DMS79 (cell line): ENCODE measurements at regions not wholly inside any gene's neighbourhood (a gene's known extent, or its start where the extent isn't known, plus 50 kb on each side); places are given as distances from the start of the nearest gene placed in this dataset.

Experiments used
- DNase-seq: peaks from one replicate; lab custom pipeline; 2025; lab: John Stamatoyannopoulos, UW

GRCh38 chr7:108973075-108973474 is 403.4 kb downstream of the DNAJB9 start:
- no peak for DNase-seq

- DNase-seq: no peak
These were observed 405.0 kb downstream of the DNAJB9 start for GRCh38 chr7:108974641-108975040.

- DNase-seq: no peak
These were observed 415.4 kb downstream of the DNAJB9 start for GRCh38 chr7:108985037-108985436.

DNA sequence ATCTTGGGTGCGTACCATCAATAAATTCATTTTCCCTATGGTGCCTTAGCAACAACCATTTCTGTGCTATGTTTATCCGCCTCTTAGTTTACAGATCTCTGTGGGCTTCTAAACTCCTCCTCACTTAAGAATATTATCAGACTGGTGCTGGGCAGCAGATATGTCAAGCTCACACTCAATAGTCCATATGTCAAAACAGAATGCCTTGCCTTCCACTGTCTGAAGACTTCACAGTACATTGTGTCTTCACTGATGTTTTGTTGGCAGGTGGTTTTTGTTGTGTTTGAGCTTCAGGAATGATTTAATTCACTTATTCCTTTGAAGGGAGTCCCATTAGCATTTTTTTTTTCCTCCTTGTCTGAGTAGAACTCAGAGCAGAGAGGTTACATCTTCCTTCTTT is 419.6 kb downstream of the DNAJB9 start:
- no peak for DNase-seq

- no peak for DNase-seq
These were observed 427.8 kb downstream of the DNAJB9 start for GRCh38 chr7:108997480-108997879.

GRCh38 chr7:109003742-109004141 is 434.1 kb downstream of the DNAJB9 start:
- DNase-seq: no peak

GRCh38 chr7:109009636-109010035 is 440.0 kb downstream of the DNAJB9 start:
- no peak for DNase-seq

- no peak for DNase-seq
These were observed 450.6 kb downstream of the DNAJB9 start for GRCh38 chr7:109020251-109020650.

- DNase-seq: no peak
These were observed 451.7 kb downstream of the DNAJB9 start for GRCh38 chr7:109021390-109021789.

GRCh38 chr7:109029866-109030265 is 460.2 kb downstream of the DNAJB9 start:
- DNase-seq: no peak

DNA sequence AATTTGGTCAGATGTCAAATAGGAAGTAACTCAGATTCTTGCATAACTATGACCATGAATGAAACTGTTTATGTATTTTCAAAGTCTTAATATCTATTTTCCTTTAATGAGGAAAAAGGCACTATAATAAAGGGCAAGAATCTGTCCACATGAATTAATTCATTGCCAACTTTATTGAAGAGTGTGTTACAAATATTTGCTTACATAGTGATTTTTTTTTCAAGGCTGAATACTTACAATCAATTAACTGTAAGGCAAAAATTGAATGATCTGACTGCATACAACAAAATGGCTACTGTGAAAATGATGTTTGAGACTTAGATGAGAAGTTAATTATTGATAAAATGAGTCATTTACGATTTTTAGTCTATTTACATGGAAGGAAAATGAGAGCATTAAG is 475.0 kb downstream of the DNAJB9 start:
- no peak for DNase-seq

- DNase-seq: no peak
These were observed 479.7 kb downstream of the DNAJB9 start for GRCh38 chr7:109049366-109049765.

- DNase-seq: no peak
These were observed 489.4 kb downstream of the DNAJB9 start for GRCh38 chr7:109059089-109059488.

DNA sequence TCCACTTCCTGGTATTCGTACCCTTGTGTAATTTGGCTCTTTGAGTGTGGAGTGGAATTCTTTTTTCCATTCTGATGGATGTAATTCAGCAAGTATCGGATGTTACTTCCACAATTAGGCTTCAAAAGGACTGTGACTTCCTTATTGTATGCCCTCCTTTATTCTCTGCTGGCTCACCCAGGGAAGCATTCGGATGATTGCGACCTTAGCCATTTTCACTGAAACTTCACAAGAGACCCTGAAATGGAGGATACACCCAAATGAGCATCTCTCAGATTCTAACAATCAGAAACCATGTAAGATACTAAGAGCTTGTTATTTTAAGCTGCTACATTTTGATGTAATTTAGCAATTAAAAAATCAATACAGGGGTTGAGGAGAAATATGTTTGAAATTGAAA is 493.1 kb downstream of the DNAJB9 start:
- DNase-seq: no peak

DNA sequence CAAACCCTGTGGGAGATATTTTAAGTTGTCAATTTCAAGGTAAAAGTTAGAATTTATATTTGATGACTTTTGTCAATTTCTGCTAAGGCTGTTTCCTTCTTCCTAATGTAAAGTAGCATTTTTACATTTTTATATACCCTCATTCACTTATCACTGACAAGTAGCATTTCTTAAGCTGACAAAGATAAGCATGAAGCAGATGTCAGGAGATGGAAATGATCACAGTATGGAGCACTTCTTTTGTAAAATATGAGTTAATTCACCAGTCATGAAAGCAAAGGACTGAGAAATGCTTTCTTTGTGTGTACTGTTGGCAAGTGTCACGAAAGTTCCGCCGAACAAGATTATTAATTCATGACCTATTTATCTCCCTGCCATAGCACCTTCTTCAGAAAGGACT is 503.9 kb downstream of the DNAJB9 start:
- DNase-seq: no peak

DNA sequence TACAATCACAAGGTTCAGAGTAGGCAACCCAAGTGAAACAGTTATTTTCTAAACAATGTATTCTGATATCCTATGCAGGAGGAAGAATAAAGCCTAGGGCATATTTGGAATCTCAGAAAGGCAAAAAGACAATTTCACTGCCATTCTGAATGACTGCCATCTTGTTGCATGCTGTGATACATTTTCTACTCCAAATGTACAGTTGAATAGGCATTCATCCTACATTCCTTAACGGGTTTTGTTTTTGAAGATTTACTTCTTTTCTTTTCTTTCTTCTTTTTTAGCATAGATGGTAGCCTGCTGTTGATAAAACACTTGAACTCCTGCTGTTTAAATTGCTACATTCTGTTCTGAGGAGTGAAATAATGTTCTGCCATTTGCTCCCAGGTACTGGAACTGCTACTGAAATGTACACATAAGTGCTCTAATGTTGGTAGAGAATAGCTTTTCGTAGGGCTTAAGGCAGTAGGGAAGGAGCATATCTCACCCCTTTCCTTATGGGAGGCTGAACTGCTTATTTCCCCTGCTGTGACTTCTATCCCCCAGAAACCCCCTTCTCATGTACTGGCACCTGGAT is 506.8 kb downstream of the DNAJB9 start:
- DNase-seq: no peak

- no peak for DNase-seq
These were observed 521.4 kb downstream of the DNAJB9 start for GRCh38 chr7:109091042-109091441.

GRCh38 chr7:109092268-109092667 is 522.6 kb downstream of the DNAJB9 start:
- DNase-seq: no peak

- no peak for DNase-seq
These were observed 531.7 kb downstream of the DNAJB9 start for GRCh38 chr7:109101332-109101731.

DNA sequence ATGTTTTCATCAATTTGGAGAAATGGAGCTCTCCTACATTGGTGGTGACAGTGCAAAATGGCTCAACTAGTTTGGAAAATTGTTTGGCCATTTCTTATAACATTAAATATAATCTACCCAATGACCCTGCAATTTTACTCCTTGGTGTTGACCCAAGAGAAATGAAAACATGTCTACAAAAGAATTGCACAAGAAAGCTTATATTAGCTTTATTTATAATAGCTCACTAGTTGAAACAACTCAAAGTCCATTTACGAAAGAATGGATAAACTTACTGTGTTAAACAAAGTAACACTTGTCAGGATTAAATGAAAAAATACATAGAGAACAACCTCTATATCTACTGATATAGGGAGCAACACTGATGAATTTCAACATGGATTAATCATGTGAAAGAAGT is 539.9 kb downstream of the DNAJB9 start:
- no peak for DNase-seq

DNA sequence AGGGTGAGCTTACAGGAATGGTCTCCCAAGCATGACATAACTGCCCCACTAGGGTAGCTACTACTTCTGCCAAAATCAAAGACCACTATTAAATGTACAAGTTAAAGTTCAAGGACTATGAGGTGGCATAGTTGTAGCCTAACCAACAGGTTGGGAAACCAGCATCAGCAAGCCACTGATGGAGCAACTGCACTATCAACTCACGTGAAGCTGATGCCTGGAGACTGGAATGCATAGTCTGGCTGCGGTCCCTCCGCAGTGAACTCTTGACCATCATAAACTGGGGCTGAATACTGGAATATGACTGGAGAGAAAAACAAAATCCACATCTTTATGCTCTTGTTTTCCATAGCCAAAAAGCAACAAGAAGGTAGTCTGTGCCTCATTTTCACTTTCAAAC is 541.4 kb downstream of the DNAJB9 start:
- no peak for DNase-seq

DNA sequence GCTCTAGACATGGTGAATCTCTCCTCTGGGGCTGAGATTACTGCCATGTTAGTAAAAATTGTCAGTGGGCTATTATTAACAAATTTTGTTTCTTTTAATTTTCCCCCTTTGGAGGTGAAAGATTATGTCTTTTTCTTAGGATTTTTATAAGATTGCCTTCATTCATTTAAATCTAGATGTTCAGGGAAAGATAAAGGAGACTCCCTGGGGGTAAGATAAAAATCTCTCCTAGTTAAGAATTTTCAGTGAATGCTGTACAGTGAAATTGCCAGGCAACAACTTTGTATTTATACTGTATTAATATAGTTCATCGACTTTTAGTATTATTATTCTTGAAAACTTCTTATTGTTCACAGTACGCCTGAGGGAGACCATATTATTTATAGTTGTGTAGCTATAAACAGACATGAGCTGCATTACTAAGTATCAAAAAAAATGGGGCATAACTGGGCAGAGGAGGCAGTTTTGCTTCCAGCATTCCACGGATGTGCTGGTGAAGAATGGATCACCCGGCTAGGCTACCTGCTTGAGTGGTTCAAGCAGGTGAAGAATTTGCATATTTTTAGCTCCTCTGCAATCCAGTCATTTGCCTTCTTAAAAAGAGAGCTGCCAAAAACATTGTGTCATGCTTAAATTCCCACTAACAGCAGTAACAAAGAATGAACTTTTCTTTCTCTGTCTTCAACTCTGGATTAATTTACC is 552.1 kb downstream of the DNAJB9 start:
- DNase-seq: no peak

GRCh38 chr7:109125001-109125400 is 555.3 kb downstream of the DNAJB9 start:
- DNase-seq: no peak

GRCh38 chr7:109126404-109127050 is 556.9 kb downstream of the DNAJB9 start:
- no peak for DNase-seq
